WTC11 (cell line): ENCODE measurements at regions not wholly inside any gene's neighbourhood (a gene's known extent, or its start where the extent isn't known, plus 50 kb on each side); places are given as distances from the start of the nearest gene placed in this dataset.

Source experiments
- ATAC-seq: fragments of 200-7000 bp; cut with Tn5 transposase; 2 replicates; pipeline ENCODE4 v1.10.0; 2021; ENCODE audit warnings: mild to moderate bottlenecking, moderate library complexity
- CTCF ChIA-PET: fragments of 300-600 bp; sonication (Branson Sonifier 250); formaldehyde crosslinking; loops from one replicate; lab custom pipeline; 2021; ENCODE audit warnings: antibody characterized with exemption; lab: Charles Lee
- POLR2A ChIA-PET: fragments of 350-600 bp; sonication (Branson Sonifier 250); formaldehyde crosslinking; loops from one replicate; lab custom pipeline; 2021; ENCODE audit warnings: antibody characterized with exemption; lab: Charles Lee
- DNase-seq: peaks from one replicate; pipeline ENCODE4 v3.0.0; 2021; ENCODE audit warnings: low spot score
- H3K27ac Mint-ChIP-seq: 2 replicates; pipeline ENCODE4 v1.8.0; 2021; ENCODE audit warnings: mixed read lengths
- H3K27me3 Mint-ChIP-seq: 2 replicates; pipeline ENCODE4 v1.8.0; 2021; ENCODE audit warnings: low read depth, mild to moderate bottlenecking, moderate library complexity, mixed read lengths
- H3K36me3 Mint-ChIP-seq: 2 replicates; pipeline ENCODE4 v1.8.0; 2021; ENCODE audit warnings: mixed read lengths
- H3K4me1 Mint-ChIP-seq: 2 replicates; pipeline ENCODE4 v1.8.0; 2022; ENCODE audit warnings: mixed read lengths
- H3K4me3 Mint-ChIP-seq: 2 replicates; pipeline ENCODE4 v1.8.0; 2021; ENCODE audit warnings: mild to moderate bottlenecking, moderate library complexity, mixed read lengths
- H3K9me3 Mint-ChIP-seq: 2 replicates; pipeline ENCODE4 v1.8.0; 2021; ENCODE audit warnings: mixed read lengths
- FOXJ3 ChIP-seq: sonication (generic); formaldehyde crosslinking; IDR thresholded peaks from 2 replicates; pipeline ENCODE4 v1.9.0; 2021; ENCODE audit warnings: missing genetic modification reagents, mild to moderate bottlenecking, borderline replicate concordance
- GTF2I ChIP-seq: fragments of 250-450 bp; sonication (Bioruptor Pico); conservative IDR thresholded peaks from 2 replicates; pipeline ENCODE4 v1.4.0; 2021; ENCODE audit warnings: mild to moderate bottlenecking
- IRF2 ChIP-seq: sonication (generic); formaldehyde crosslinking; IDR thresholded peaks from 2 replicates; pipeline ENCODE4 v1.8.0; 2022; ENCODE audit warnings: low read depth, missing genetic modification reagents, borderline replicate concordance
- NFE2L1 ChIP-seq: sonication (generic); formaldehyde crosslinking; IDR thresholded peaks from 2 replicates; pipeline ENCODE4 v1.8.1; 2023; ENCODE audit warnings: missing genetic modification reagents
- NFYB ChIP-seq: sonication (generic); formaldehyde crosslinking; conservative IDR thresholded peaks from 2 replicates; pipeline ENCODE4 v1.8.0; 2022; ENCODE audit warnings: low read depth, missing genetic modification reagents
- NR3C1 ChIP-seq: sonication (generic); formaldehyde crosslinking; conservative IDR thresholded peaks from 2 replicates; pipeline ENCODE4 v1.8.1; 2023; ENCODE audit warnings: low read depth, mild to moderate bottlenecking, missing genetic modification reagents
- ZBTB21 ChIP-seq: sonication (generic); formaldehyde crosslinking; IDR thresholded peaks from 2 replicates; pipeline ENCODE4 v1.8.1; 2023; ENCODE audit warnings: mild to moderate bottlenecking, missing genetic modification reagents, borderline replicate concordance
- ZNF121 ChIP-seq: sonication (generic); formaldehyde crosslinking; IDR thresholded peaks from 2 replicates; pipeline ENCODE4 v1.8.0; 2023; ENCODE audit warnings: missing genetic modification reagents
- ZNF263 ChIP-seq: sonication (generic); formaldehyde crosslinking; IDR thresholded peaks from 2 replicates; pipeline ENCODE4 v1.8.1; 2022; ENCODE audit warnings: low read depth, mild to moderate bottlenecking, moderate library complexity, missing genetic modification reagents
- TF ChIP-seq, protein P1 (sequence below): fragments of 250-450 bp; sonication (Bioruptor Pico); IDR thresholded peaks from 2 replicates; pipeline ENCODE4 v1.9.0; 2021; ENCODE audit warnings: mild to moderate bottlenecking, borderline replicate concordance
- TF ChIP-seq, protein P2 (sequence below): sonication (generic); formaldehyde crosslinking; IDR thresholded peaks from 2 replicates; pipeline ENCODE4 v1.8.1; 2023; ENCODE audit warnings: mild to moderate bottlenecking, missing genetic modification reagents
- TF ChIP-seq, protein P3 (sequence below): fragments of 200-600 bp; IDR thresholded peaks from 2 replicates; pipeline ENCODE4 v1.8.0; 2022; ENCODE audit warnings: antibody characterized with exemption
- TF ChIP-seq, protein P4 (sequence below): sonication (generic); formaldehyde crosslinking; conservative IDR thresholded peaks from 2 replicates; pipeline ENCODE4 v1.8.1; 2022; ENCODE audit warnings: mild to moderate bottlenecking, missing genetic modification reagents
- TF ChIP-seq, protein P5 (sequence below): sonication (generic); formaldehyde crosslinking; IDR thresholded peaks from 2 replicates; pipeline ENCODE4 v1.8.1; 2023; ENCODE audit warnings: mild to moderate bottlenecking, missing genetic modification reagents, moderate library complexity
- TF ChIP-seq, protein P6 (sequence below): sonication (generic); formaldehyde crosslinking; IDR thresholded peaks from 2 replicates; pipeline ENCODE4 v1.8.0; 2023; ENCODE audit warnings: mild to moderate bottlenecking, missing genetic modification reagents
- TF ChIP-seq, protein P7 (sequence below): sonication (generic); formaldehyde crosslinking; IDR thresholded peaks from 2 replicates; pipeline ENCODE4 v1.8.0; 2022; ENCODE audit warnings: mild to moderate bottlenecking, missing genetic modification reagents

DNA sequence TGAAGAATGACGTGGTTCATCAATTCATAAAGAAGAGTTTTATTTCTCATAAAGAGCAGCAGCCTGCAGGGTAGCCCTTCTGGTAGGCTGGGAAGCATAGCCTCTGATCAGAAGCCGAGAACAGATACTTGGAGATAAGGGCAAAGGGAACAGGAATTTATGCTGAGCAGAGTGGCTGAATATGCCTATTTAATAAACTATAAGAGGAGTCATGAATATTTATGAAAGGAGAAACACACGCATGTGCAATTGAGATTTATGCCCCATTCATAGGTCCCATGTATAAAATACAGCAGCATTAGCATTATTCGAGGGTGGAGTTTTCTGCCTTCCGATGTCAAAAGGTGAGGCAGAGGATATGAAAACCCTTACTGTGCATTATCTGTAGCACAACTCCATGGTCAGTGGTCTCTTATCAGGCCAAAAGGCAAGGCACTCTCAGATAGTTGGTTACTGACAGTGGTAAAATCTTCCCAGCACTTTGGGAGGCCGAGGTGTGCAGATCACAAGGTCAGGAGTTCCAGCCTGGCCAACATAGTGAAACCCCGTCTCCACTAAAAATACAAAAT, 569.1 kb downstream of the ACTL7B start (continued):
- TF ChIP-seq, protein P1, sequence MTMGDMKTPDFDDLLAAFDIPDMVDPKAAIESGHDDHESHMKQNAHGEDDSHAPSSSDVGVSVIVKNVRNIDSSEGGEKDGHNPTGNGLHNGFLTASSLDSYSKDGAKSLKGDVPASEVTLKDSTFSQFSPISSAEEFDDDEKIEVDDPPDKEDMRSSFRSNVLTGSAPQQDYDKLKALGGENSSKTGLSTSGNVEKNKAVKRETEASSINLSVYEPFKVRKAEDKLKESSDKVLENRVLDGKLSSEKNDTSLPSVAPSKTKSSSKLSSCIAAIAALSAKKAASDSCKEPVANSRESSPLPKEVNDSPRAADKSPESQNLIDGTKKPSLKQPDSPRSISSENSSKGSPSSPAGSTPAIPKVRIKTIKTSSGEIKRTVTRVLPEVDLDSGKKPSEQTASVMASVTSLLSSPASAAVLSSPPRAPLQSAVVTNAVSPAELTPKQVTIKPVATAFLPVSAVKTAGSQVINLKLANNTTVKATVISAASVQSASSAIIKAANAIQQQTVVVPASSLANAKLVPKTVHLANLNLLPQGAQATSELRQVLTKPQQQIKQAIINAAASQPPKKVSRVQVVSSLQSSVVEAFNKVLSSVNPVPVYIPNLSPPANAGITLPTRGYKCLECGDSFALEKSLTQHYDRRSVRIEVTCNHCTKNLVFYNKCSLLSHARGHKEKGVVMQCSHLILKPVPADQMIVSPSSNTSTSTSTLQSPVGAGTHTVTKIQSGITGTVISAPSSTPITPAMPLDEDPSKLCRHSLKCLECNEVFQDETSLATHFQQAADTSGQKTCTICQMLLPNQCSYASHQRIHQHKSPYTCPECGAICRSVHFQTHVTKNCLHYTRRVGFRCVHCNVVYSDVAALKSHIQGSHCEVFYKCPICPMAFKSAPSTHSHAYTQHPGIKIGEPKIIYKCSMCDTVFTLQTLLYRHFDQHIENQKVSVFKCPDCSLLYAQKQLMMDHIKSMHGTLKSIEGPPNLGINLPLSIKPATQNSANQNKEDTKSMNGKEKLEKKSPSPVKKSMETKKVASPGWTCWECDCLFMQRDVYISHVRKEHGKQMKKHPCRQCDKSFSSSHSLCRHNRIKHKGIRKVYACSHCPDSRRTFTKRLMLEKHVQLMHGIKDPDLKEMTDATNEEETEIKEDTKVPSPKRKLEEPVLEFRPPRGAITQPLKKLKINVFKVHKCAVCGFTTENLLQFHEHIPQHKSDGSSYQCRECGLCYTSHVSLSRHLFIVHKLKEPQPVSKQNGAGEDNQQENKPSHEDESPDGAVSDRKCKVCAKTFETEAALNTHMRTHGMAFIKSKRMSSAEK (CRISPR knock-in tag) = no peak

DNA sequence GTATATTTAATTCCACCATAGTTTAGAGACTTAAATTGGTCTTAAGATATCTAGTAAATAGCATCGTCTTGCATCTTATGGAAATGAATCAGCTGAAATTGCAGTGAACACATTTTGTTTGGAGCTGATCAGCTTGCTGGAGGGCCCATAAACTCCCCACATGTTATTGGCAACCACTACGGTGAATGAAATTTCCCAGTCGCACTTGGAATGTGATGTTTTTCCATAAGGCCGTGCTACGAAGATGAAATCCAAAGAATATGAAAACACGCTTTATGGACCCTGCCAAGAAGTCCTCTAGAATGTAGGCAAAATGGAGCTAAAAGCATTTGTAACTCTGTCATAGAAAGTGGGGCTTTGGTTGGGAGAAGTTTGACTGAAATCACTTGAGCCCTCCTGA, 572.1 kb downstream of the ACTL7B start:
- no peaks in the 10 kb centered on the region for H3K4me1 Mint-ChIP-seq

DNA sequence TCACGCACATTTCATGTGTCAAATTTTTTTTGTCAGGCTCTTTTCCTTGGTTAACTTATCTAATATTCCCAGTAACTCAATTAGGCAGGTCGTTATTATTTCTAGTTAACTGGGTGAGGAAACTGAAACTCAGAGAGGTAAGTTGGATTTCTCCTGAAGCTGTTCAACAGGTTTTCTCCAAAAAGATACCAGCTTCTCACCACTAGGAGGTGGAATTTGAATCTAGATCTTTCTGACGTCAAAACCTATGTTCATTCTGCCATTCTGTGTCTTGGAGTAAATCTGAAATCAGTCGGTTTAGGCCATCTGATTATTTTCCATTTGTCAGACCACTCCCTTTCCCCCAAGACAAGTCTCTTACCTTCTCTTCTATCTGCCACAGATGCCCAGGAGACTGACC, 572.9 kb downstream of the ACTL7B start:
- DNase-seq (no peak), ATAC-seq (no peak)
- H3K4me1 Mint-ChIP-seq = no peaks in the 10 kb centered on the region
- TF ChIP-seq NR3C1 (CRISPR knock-in tag) = no peak
- TF ChIP-seq, protein P2, sequence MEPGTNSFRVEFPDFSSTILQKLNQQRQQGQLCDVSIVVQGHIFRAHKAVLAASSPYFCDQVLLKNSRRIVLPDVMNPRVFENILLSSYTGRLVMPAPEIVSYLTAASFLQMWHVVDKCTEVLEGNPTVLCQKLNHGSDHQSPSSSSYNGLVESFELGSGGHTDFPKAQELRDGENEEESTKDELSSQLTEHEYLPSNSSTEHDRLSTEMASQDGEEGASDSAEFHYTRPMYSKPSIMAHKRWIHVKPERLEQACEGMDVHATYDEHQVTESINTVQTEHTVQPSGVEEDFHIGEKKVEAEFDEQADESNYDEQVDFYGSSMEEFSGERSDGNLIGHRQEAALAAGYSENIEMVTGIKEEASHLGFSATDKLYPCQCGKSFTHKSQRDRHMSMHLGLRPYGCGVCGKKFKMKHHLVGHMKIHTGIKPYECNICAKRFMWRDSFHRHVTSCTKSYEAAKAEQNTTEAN (CRISPR knock-in tag) = no peak
- TF ChIP-seq, protein P3, sequence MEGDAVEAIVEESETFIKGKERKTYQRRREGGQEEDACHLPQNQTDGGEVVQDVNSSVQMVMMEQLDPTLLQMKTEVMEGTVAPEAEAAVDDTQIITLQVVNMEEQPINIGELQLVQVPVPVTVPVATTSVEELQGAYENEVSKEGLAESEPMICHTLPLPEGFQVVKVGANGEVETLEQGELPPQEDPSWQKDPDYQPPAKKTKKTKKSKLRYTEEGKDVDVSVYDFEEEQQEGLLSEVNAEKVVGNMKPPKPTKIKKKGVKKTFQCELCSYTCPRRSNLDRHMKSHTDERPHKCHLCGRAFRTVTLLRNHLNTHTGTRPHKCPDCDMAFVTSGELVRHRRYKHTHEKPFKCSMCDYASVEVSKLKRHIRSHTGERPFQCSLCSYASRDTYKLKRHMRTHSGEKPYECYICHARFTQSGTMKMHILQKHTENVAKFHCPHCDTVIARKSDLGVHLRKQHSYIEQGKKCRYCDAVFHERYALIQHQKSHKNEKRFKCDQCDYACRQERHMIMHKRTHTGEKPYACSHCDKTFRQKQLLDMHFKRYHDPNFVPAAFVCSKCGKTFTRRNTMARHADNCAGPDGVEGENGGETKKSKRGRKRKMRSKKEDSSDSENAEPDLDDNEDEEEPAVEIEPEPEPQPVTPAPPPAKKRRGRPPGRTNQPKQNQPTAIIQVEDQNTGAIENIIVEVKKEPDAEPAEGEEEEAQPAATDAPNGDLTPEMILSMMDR = 0 out of 2 replicates have a peak, but pooled peaks have one; percentile 21
- no peak for TF ChIP-seq ZNF121 (CRISPR knock-in tag)
- no peak for TF ChIP-seq GTF2I (CRISPR knock-in tag)
- TF ChIP-seq NFE2L1 (CRISPR knock-in tag) = no peak
- CTCF ChIA-PET = interaction anchor here (0.7 to 3.2 kb wide), 7 partner anchors 10 to 858 kb away, joined by 3 to 16 read pairs (median 4); no protein-coding TSS in a partner anchor
- H3K4me3 Mint-ChIP-seq = no peak overlapping the region
- H3K27ac Mint-ChIP-seq = no peak overlapping the region
- H3K27me3 Mint-ChIP-seq = no peaks in the 10 kb centered on the region
- H3K9me3 Mint-ChIP-seq = no peaks in the 10 kb centered on the region
- POLR2A ChIA-PET = no interaction called here
- H3K36me3 Mint-ChIP-seq = no peaks in the 10 kb centered on the region

More for the DNA sequence above, 572.1 kb downstream of the ACTL7B start:
- no peak for TF ChIP-seq ZBTB21 (CRISPR knock-in tag)
- no peak for TF ChIP-seq IRF2 (CRISPR knock-in tag)
- no peaks in the 10 kb centered on the region for H3K9me3 Mint-ChIP-seq
- DNase-seq (no peak), ATAC-seq (no peak)
- POLR2A ChIA-PET = no interaction called here
- CTCF ChIA-PET = interaction anchor here (1.0 to 1.6 kb wide), 3 partner anchors 129 to 859 kb away, joined by 3 to 4 read pairs (median 3); no protein-coding TSS in a partner anchor
- no peak overlapping the region for H3K27ac Mint-ChIP-seq
- no peak overlapping the region for H3K4me3 Mint-ChIP-seq
- no peaks in the 10 kb centered on the region for H3K27me3 Mint-ChIP-seq
- H3K36me3 Mint-ChIP-seq = no peaks in the 10 kb centered on the region

DNA sequence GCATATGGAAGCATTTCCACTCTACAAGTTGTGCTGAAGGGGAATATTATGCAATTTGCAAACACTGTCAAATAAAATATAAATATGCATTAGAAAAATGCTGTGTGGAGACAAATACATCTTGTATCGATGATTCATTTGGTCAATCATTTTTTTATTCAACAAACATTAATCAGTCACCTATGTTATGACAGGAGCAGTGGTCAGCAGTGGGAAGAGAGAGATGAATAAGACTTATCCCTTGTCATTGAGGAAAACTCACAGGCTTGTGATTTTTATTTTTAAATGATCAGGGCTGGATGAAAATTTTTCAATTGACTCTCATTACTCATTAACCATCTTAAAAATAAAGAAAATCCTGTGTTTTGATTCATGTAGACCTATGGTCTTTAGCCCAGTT, 574.1 kb downstream of the ACTL7B start:
- no peaks in the 10 kb centered on the region for H3K9me3 Mint-ChIP-seq
- no peak overlapping the region for H3K27ac Mint-ChIP-seq
- H3K4me1 Mint-ChIP-seq = no peaks in the 10 kb centered on the region
- ChIA-PET CTCF (interaction anchor here (1.2 to 3.2 kb wide), 4 partner anchors 9 to 816 kb away, joined by 3 to 16 read pairs (median 4); no protein-coding TSS in a partner anchor), POLR2A (no interaction called here)
- DNase-seq (no peak), ATAC-seq (no peak)
- no peak overlapping the region for H3K4me3 Mint-ChIP-seq
- H3K27me3 Mint-ChIP-seq = no peaks in the 10 kb centered on the region
- H3K36me3 Mint-ChIP-seq = no peaks in the 10 kb centered on the region
- TF ChIP-seq, protein P4, sequence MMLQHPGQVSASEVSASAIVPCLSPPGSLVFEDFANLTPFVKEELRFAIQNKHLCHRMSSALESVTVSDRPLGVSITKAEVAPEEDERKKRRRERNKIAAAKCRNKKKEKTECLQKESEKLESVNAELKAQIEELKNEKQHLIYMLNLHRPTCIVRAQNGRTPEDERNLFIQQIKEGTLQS = no peak
- TF ChIP-seq ZNF263 (no peak), NFYB (CRISPR knock-in tag) (no peak), FOXJ3 (no peak)
- TF ChIP-seq, protein P5, sequence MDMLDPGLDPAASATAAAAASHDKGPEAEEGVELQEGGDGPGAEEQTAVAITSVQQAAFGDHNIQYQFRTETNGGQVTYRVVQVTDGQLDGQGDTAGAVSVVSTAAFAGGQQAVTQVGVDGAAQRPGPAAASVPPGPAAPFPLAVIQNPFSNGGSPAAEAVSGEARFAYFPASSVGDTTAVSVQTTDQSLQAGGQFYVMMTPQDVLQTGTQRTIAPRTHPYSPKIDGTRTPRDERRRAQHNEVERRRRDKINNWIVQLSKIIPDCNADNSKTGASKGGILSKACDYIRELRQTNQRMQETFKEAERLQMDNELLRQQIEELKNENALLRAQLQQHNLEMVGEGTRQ (CRISPR knock-in tag) = no peak
- TF ChIP-seq, protein P6, sequence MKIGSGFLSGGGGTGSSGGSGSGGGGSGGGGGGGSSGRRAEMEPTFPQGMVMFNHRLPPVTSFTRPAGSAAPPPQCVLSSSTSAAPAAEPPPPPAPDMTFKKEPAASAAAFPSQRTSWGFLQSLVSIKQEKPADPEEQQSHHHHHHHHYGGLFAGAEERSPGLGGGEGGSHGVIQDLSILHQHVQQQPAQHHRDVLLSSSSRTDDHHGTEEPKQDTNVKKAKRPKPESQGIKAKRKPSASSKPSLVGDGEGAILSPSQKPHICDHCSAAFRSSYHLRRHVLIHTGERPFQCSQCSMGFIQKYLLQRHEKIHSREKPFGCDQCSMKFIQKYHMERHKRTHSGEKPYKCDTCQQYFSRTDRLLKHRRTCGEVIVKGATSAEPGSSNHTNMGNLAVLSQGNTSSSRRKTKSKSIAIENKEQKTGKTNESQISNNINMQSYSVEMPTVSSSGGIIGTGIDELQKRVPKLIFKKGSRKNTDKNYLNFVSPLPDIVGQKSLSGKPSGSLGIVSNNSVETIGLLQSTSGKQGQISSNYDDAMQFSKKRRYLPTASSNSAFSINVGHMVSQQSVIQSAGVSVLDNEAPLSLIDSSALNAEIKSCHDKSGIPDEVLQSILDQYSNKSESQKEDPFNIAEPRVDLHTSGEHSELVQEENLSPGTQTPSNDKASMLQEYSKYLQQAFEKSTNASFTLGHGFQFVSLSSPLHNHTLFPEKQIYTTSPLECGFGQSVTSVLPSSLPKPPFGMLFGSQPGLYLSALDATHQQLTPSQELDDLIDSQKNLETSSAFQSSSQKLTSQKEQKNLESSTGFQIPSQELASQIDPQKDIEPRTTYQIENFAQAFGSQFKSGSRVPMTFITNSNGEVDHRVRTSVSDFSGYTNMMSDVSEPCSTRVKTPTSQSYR = no peak
- TF ChIP-seq, protein P7, sequence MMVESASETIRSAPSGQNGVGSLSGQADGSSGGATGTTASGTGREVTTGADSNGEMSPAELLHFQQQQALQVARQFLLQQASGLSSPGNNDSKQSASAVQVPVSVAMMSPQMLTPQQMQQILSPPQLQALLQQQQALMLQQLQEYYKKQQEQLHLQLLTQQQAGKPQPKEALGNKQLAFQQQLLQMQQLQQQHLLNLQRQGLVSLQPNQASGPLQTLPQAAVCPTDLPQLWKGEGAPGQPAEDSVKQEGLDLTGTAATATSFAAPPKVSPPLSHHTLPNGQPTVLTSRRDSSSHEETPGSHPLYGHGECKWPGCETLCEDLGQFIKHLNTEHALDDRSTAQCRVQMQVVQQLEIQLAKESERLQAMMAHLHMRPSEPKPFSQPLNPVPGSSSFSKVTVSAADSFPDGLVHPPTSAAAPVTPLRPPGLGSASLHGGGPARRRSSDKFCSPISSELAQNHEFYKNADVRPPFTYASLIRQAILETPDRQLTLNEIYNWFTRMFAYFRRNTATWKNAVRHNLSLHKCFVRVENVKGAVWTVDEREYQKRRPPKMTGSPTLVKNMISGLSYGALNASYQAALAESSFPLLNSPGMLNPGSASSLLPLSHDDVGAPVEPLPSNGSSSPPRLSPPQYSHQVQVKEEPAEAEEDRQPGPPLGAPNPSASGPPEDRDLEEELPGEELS (CRISPR knock-in tag) = no peak
